Naive B cell (primary cell): ENCODE measurements at regions not wholly inside any gene's neighbourhood (a gene's known extent, or its start where the extent isn't known, plus 50 kb on each side); places are given as distances from the start of the nearest gene placed in this dataset.

Experiments
- ATAC-seq, 2 donors: fragments of 150-1000 bp; cut with Tn5 transposase; 2 replicates each; pipeline ENCODE4 v1.10.0; 2021; ENCODE audit warnings: low read depth in 2 of 2, mild to moderate bottlenecking in 2 of 2, moderate library complexity in 2 of 2
- DNase-seq: peaks from one replicate; pipeline ENCODE4 v3.0.0; 2022
- H3K27ac Mint-ChIP-seq, 6 donors: one replicate each; pipeline ENCODE4 v1.8.0; 2020 to 2022; ENCODE audit warnings: mild to moderate bottlenecking in 6 of 6, mixed read lengths in 6 of 6, moderate library complexity in 5 of 6, inconsistent platforms in 2 of 6
- H3K27me3 Mint-ChIP-seq, 3 donors: one replicate each; pipeline ENCODE4 v1.8.0; 2021 to 2022; ENCODE audit warnings: mixed read lengths in 3 of 3, mild to moderate bottlenecking in 1 of 3
- H3K36me3 Mint-ChIP-seq, 2 donors: one replicate each; pipeline ENCODE4 v1.8.0; 2020 to 2022; ENCODE audit warnings: mixed read lengths in 2 of 2, inconsistent platforms in 1 of 2, mild to moderate bottlenecking in 1 of 2
- H3K4me1 Mint-ChIP-seq, 3 donors: one replicate each; pipeline ENCODE4 v1.8.0; 2020 to 2022; ENCODE audit warnings: mixed read lengths in 3 of 3, inconsistent platforms in 1 of 3, mild to moderate bottlenecking in 1 of 3, moderate library complexity in 1 of 3
- H3K4me3 Mint-ChIP-seq, 8 donors: one replicate each; pipeline ENCODE4 v1.8.0; 2020 to 2022; ENCODE audit warnings: mild to moderate bottlenecking in 8 of 8, mixed read lengths in 8 of 8, moderate library complexity in 8 of 8, inconsistent platforms in 2 of 8
- H3K9me3 Mint-ChIP-seq, 7 donors: one replicate each; pipeline ENCODE4 v1.8.0; 2020 to 2022; ENCODE audit warnings: mixed read lengths in 7 of 7, mild to moderate bottlenecking in 5 of 7, inconsistent platforms in 2 of 7, moderate library complexity in 1 of 7

GRCh38 chr7:51521054-51521453 is 204.4 kb upstream of the COBL start:
- no peaks in the 10 kb centered on the region for H3K4me1 Mint-ChIP-seq
- H3K9me3 Mint-ChIP-seq = peaks cover 0 to 5% (median 1%) of the 10 kb centered on the region in 7 donors
- no peak overlapping the region for H3K4me3 Mint-ChIP-seq
- ATAC-seq (no peak), DNase-seq (no peak)
- no peak overlapping the region for H3K27ac Mint-ChIP-seq
- no peaks in the 10 kb centered on the region for H3K36me3 Mint-ChIP-seq
- H3K27me3 Mint-ChIP-seq = no peaks in the 10 kb centered on the region

GRCh38 chr7:51518646-51519045 is 202.0 kb upstream of the COBL start:
- ATAC-seq (no peak), DNase-seq (no peak)
- no peaks in the 10 kb centered on the region for H3K27me3 Mint-ChIP-seq
- no peaks in the 10 kb centered on the region for H3K4me1 Mint-ChIP-seq
- no peak overlapping the region for H3K27ac Mint-ChIP-seq
- peaks cover 0 to 5% (median 1%) of the 10 kb centered on the region in 7 donors for H3K9me3 Mint-ChIP-seq
- no peaks in the 10 kb centered on the region for H3K36me3 Mint-ChIP-seq
- H3K4me3 Mint-ChIP-seq = no peak overlapping the region

GRCh38 chr7:51517187-51517586 is 200.6 kb upstream of the COBL start:
- Mint-ChIP-seq H3K27ac (no peak overlapping the region), H3K4me3 (no peak overlapping the region), H3K36me3 (no peaks in the 10 kb centered on the region), H3K9me3 (peaks cover 0 to 4% (median 1%) of the 10 kb centered on the region in 7 donors), H3K27me3 (no peaks in the 10 kb centered on the region), H3K4me1 (no peaks in the 10 kb centered on the region)
- DNase-seq (no peak), ATAC-seq (no peak)

- Mint-ChIP-seq H3K36me3 (no peaks in the 10 kb centered on the region), H3K9me3 (peaks cover 0 to 6% (median 0%) of the 10 kb centered on the region in 7 donors)
- ATAC-seq = no peak
These were observed 185.0 kb upstream of the COBL start for GRCh38 chr7:51501620-51502019.

GRCh38 chr7:51482976-51483375 is 166.4 kb upstream of the COBL start:
- H3K27me3 Mint-ChIP-seq = no peaks in the 10 kb centered on the region
- H3K9me3 Mint-ChIP-seq = peaks cover 0 to 7% (median 4%) of the 10 kb centered on the region in 7 donors
- no peak overlapping the region for H3K4me3 Mint-ChIP-seq
- ATAC-seq (no peak), DNase-seq (no peak)
- no peaks in the 10 kb centered on the region for H3K4me1 Mint-ChIP-seq
- no peaks in the 10 kb centered on the region for H3K36me3 Mint-ChIP-seq
- H3K27ac Mint-ChIP-seq = no peak overlapping the region

More at GRCh38 chr7:51501620-51502019, 185.0 kb upstream of the COBL start:
- Mint-ChIP-seq H3K4me1 (no peaks in the 10 kb centered on the region), H3K27me3 (no peaks in the 10 kb centered on the region), H3K4me3 (no peak overlapping the region), H3K27ac (no peak overlapping the region)
- no peak for DNase-seq

GRCh38 chr7:51481421-51481820 is 164.8 kb upstream of the COBL start:
- H3K27ac Mint-ChIP-seq = no peak overlapping the region
- DNase-seq = no peak
- H3K4me1 Mint-ChIP-seq = no peaks in the 10 kb centered on the region
- H3K9me3 Mint-ChIP-seq = peaks cover 0 to 4% (median 4%) of the 10 kb centered on the region in 7 donors
- H3K36me3 Mint-ChIP-seq = no peaks in the 10 kb centered on the region
- H3K27me3 Mint-ChIP-seq = no peaks in the 10 kb centered on the region
- no peak overlapping the region for H3K4me3 Mint-ChIP-seq
- ATAC-seq = no peak

- no peak overlapping the region for H3K4me3 Mint-ChIP-seq
- H3K4me1 Mint-ChIP-seq = no peaks in the 10 kb centered on the region
- no peaks in the 10 kb centered on the region for H3K36me3 Mint-ChIP-seq
- no peak overlapping the region for H3K27ac Mint-ChIP-seq
- peaks cover 0 to 5% (median 2%) of the 10 kb centered on the region in 7 donors for H3K9me3 Mint-ChIP-seq
- no peak for ATAC-seq
- peaks cover 0 to 4% (median 4%) of the 10 kb centered on the region in 3 donors for H3K27me3 Mint-ChIP-seq
- DNase-seq = no peak
These were observed 161.2 kb upstream of the COBL start for GRCh38 chr7:51477819-51478218.

- peaks cover 0 to 9% (median 4%) of the 10 kb centered on the region in 3 donors for H3K27me3 Mint-ChIP-seq
- DNase-seq (no peak), ATAC-seq (no peak)
- no peak overlapping the region for H3K4me3 Mint-ChIP-seq
- peaks cover 0 to 5% (median 2%) of the 10 kb centered on the region in 7 donors for H3K9me3 Mint-ChIP-seq
- no peaks in the 10 kb centered on the region for H3K4me1 Mint-ChIP-seq
- H3K36me3 Mint-ChIP-seq = no peaks in the 10 kb centered on the region
- no peak overlapping the region for H3K27ac Mint-ChIP-seq
These were observed 160.7 kb upstream of the COBL start for GRCh38 chr7:51477323-51477722.

GRCh38 chr7:51476026-51476425 is 159.4 kb upstream of the COBL start:
- DNase-seq (no peak), ATAC-seq (no peak)
- peaks cover 2 to 6% (median 3%) of the 10 kb centered on the region in 7 donors for H3K9me3 Mint-ChIP-seq
- peaks cover 0 to 4% (median 0%) of the 10 kb centered on the region in 3 donors for H3K4me1 Mint-ChIP-seq
- peaks cover 11 to 19% (median 11%) of the 10 kb centered on the region in 3 donors for H3K27me3 Mint-ChIP-seq
- H3K4me3 Mint-ChIP-seq = peak overlapping the region in 1 of 8 donors; percentile 71
- H3K27ac Mint-ChIP-seq = no peak overlapping the region
- no peaks in the 10 kb centered on the region for H3K36me3 Mint-ChIP-seq

- DNase-seq = no peak
- Mint-ChIP-seq H3K27ac (no peak overlapping the region), H3K9me3 (peaks cover under 1 to 9% (median 4%) of the 10 kb centered on the region in 7 donors), H3K4me3 (no peak overlapping the region), H3K27me3 (peaks cover 20 to 28% (median 21%) of the 10 kb centered on the region in 3 donors), H3K36me3 (no peaks in the 10 kb centered on the region), H3K4me1 (peaks cover 0 to 4% (median 0%) of the 10 kb centered on the region in 3 donors)
- no peak for ATAC-seq
These were observed 156.3 kb upstream of the COBL start for GRCh38 chr7:51472873-51473272.

GRCh38 chr7:51471981-51472296 is 155.3 kb upstream of the COBL start:
- H3K4me3 Mint-ChIP-seq = peak overlapping the region in 1 of 8 donors; percentile 16
- peaks cover 0 to 4% (median 0%) of the 10 kb centered on the region in 3 donors for H3K4me1 Mint-ChIP-seq
- ATAC-seq = no peak
- DNase-seq = no peak
- peaks cover 0 to 12% (median 4%) of the 10 kb centered on the region in 7 donors for H3K9me3 Mint-ChIP-seq
- no peaks in the 10 kb centered on the region for H3K36me3 Mint-ChIP-seq
- peaks cover 20 to 28% (median 21%) of the 10 kb centered on the region in 3 donors for H3K27me3 Mint-ChIP-seq
- no peak overlapping the region for H3K27ac Mint-ChIP-seq

GRCh38 chr7:51471210-51471980 is 154.8 kb upstream of the COBL start:
- H3K4me1 Mint-ChIP-seq = peaks cover 0 to 4% (median 0%) of the 10 kb centered on the region in 3 donors
- no peaks in the 10 kb centered on the region for H3K36me3 Mint-ChIP-seq
- H3K9me3 Mint-ChIP-seq = peaks cover 0 to 12% (median 4%) of the 10 kb centered on the region in 7 donors
- peaks cover 20 to 28% (median 21%) of the 10 kb centered on the region in 3 donors for H3K27me3 Mint-ChIP-seq
- no peak for ATAC-seq
- DNase-seq = no peak
- no peak overlapping the region for H3K27ac Mint-ChIP-seq
- peak overlapping the region in 2 of 8 donors; percentile 12 to 16 for H3K4me3 Mint-ChIP-seq

- Mint-ChIP-seq H3K27me3 (peaks cover 17 to 21% (median 20%) of the 10 kb centered on the region in 3 donors), H3K9me3 (peaks cover 0 to 13% (median 5%) of the 10 kb centered on the region in 7 donors), H3K36me3 (no peaks in the 10 kb centered on the region), H3K27ac (no peak overlapping the region), H3K4me1 (peaks cover 0 to 4% (median 0%) of the 10 kb centered on the region in 3 donors), H3K4me3 (no peak overlapping the region)
- ATAC-seq = no peak
- DNase-seq = no peak
These were observed 150.9 kb upstream of the COBL start for GRCh38 chr7:51467384-51468017.

- Mint-ChIP-seq H3K4me3 (no peak overlapping the region), H3K9me3 (peaks cover 0 to 6% (median 2%) of the 10 kb centered on the region in 7 donors), H3K4me1 (no peaks in the 10 kb centered on the region), H3K27ac (no peak overlapping the region), H3K36me3 (no peaks in the 10 kb centered on the region), H3K27me3 (no peaks in the 10 kb centered on the region)
- ATAC-seq = no peak
- no peak for DNase-seq
These were observed 143.2 kb upstream of the COBL start for GRCh38 chr7:51459809-51460208.
